Transverse colon (tissue), 3 donors: ENCODE measurements at regions not wholly inside any gene's neighbourhood (a gene's known extent, or its start where the extent isn't known, plus 50 kb on each side); places are given as distances from the start of the nearest gene placed in this dataset.

Experiments used
- CTCF ChIP-seq, 5 experiments: fragments of 200-600 bp in 3 of 5; fragments of 450-650 bp in 2 of 5; sonication (generic) in 3 of 5; IDR thresholded peaks; 1 replicate in 2 of 5; 2 replicates in 3 of 5; pipeline ENCODE4 v1.5.1; 2016 to 2017; ENCODE audit warnings: antibody characterized with exemption in 5 of 5, inconsistent platforms in 3 of 5, mild to moderate bottlenecking in 2 of 5, moderate library complexity in 1 of 5
- EP300 ChIP-seq: sonication (generic); formaldehyde crosslinking; IDR thresholded peaks from one replicate; pipeline ENCODE4 v1.6.1; 2017; ENCODE audit warnings: antibody characterized with exemption, low read depth

GRCh38 chr5:179457612-179458011, 92.7 kb upstream of the RUFY1 start:
- TF ChIP-seq CTCF (IDR thresholded peaks at IDR 0.05) (no peak), EP300 (no peak)
